ENCODE measurements at regions not wholly inside any gene's neighbourhood (a gene's known extent, or its start where the extent isn't known, plus 50 kb on each side); places are given as distances from the start of the nearest gene placed in this dataset.
"Not testable (repeated sequence)": the region's sequence is repeated elsewhere in the genome, so short reads cannot be mapped to it uniquely, and the experiment has no call there.

GRCh38 chr1:145505663-145506647 lies 80.6 kb upstream of the NBPF20 start:
- not testable (repeated sequence) for H3K9me3 ChIP-seq (ENCODE audit: control insufficient read depth, insufficient read depth, low read length); H3K36me3 ChIP-seq (ENCODE audit: control insufficient read depth, insufficient read depth, low read length); H3K4me3 ChIP-seq (ENCODE audit: low read depth, low read length); H3K9ac ChIP-seq (ENCODE audit: low read depth, low read length); H3K27me3 ChIP-seq (ENCODE audit: control insufficient read depth, insufficient read depth, low read length); H3K4me1 ChIP-seq (ENCODE audit: control insufficient read depth, insufficient read depth, low read length)

GRCh38 chr1:145504834-145505413 lies 79.5 kb upstream of the NBPF20 start:
- H3K9ac ChIP-seq (ENCODE audit: low read depth, low read length); H3K36me3 ChIP-seq (ENCODE audit: control insufficient read depth, insufficient read depth, low read length); H3K27me3 ChIP-seq (ENCODE audit: control insufficient read depth, insufficient read depth, low read length); H3K4me3 ChIP-seq (ENCODE audit: low read depth, low read length); H3K4me1 ChIP-seq (ENCODE audit: control insufficient read depth, insufficient read depth, low read length); H3K9me3 ChIP-seq (ENCODE audit: control insufficient read depth, insufficient read depth, low read length): not testable (repeated sequence)

GRCh38 chr1:145504310-145504709 lies 78.9 kb upstream of the NBPF20 start:
- not testable (repeated sequence) for H3K36me3 ChIP-seq (ENCODE audit: control insufficient read depth, insufficient read depth, low read length); H3K27me3 ChIP-seq (ENCODE audit: control insufficient read depth, insufficient read depth, low read length); H3K4me3 ChIP-seq (ENCODE audit: low read depth, low read length); H3K9ac ChIP-seq (ENCODE audit: low read depth, low read length); H3K9me3 ChIP-seq (ENCODE audit: control insufficient read depth, insufficient read depth, low read length); H3K4me1 ChIP-seq (ENCODE audit: control insufficient read depth, insufficient read depth, low read length)

- H3K36me3 ChIP-seq (ENCODE audit: control insufficient read depth, insufficient read depth, low read length); H3K27me3 ChIP-seq (ENCODE audit: control insufficient read depth, insufficient read depth, low read length); H3K9ac ChIP-seq (ENCODE audit: low read depth, low read length); H3K4me1 ChIP-seq (ENCODE audit: control insufficient read depth, insufficient read depth, low read length); H3K4me3 ChIP-seq (ENCODE audit: low read depth, low read length); H3K9me3 ChIP-seq (ENCODE audit: control insufficient read depth, insufficient read depth, low read length): not testable (repeated sequence)
Measured at GRCh38 chr1:145500251-145500650, 74.8 kb upstream of the NBPF20 start.

GRCh38 chr1:145495077-145495871 lies 69.9 kb upstream of the NBPF20 start:
- not testable (repeated sequence) for H3K9ac ChIP-seq (ENCODE audit: low read depth, low read length); H3K9me3 ChIP-seq (ENCODE audit: control insufficient read depth, insufficient read depth, low read length); H3K4me3 ChIP-seq (ENCODE audit: low read depth, low read length)

GRCh38 chr1:145488193-145488933 lies 63.0 kb upstream of the NBPF20 start:
- H3K36me3 ChIP-seq (ENCODE audit: control insufficient read depth, insufficient read depth, low read length); H3K4me3 ChIP-seq (ENCODE audit: low read depth, low read length); H3K9me3 ChIP-seq (ENCODE audit: control insufficient read depth, insufficient read depth, low read length): not testable (repeated sequence)

More at GRCh38 chr1:145495077-145495871, 69.9 kb upstream of the NBPF20 start:
- not testable (repeated sequence) for H3K4me1 ChIP-seq (ENCODE audit: control insufficient read depth, insufficient read depth, low read length); H3K27me3 ChIP-seq (ENCODE audit: control insufficient read depth, insufficient read depth, low read length); H3K36me3 ChIP-seq (ENCODE audit: control insufficient read depth, insufficient read depth, low read length)

GRCh38 chr1:145487156-145487555 lies 61.8 kb upstream of the NBPF20 start:
- not testable (repeated sequence) for H3K36me3 ChIP-seq (ENCODE audit: control insufficient read depth, insufficient read depth, low read length); H3K4me3 ChIP-seq (ENCODE audit: low read depth, low read length); H3K27me3 ChIP-seq (ENCODE audit: control insufficient read depth, insufficient read depth, low read length); H3K9ac ChIP-seq (ENCODE audit: low read depth, low read length); H3K9me3 ChIP-seq (ENCODE audit: control insufficient read depth, insufficient read depth, low read length); H3K4me1 ChIP-seq (ENCODE audit: control insufficient read depth, insufficient read depth, low read length)

More at GRCh38 chr1:145488193-145488933, 63.0 kb upstream of the NBPF20 start:
- not testable (repeated sequence) for H3K27me3 ChIP-seq (ENCODE audit: control insufficient read depth, insufficient read depth, low read length); H3K9ac ChIP-seq (ENCODE audit: low read depth, low read length); H3K4me1 ChIP-seq (ENCODE audit: control insufficient read depth, insufficient read depth, low read length)

- not testable (repeated sequence) for H3K27me3 ChIP-seq (ENCODE audit: control insufficient read depth, insufficient read depth, low read length); H3K9me3 ChIP-seq (ENCODE audit: control insufficient read depth, insufficient read depth, low read length); H3K36me3 ChIP-seq (ENCODE audit: control insufficient read depth, insufficient read depth, low read length); H3K4me1 ChIP-seq (ENCODE audit: control insufficient read depth, insufficient read depth, low read length); H3K4me3 ChIP-seq (ENCODE audit: low read depth, low read length); H3K9ac ChIP-seq (ENCODE audit: low read depth, low read length)
Measured at GRCh38 chr1:145484257-145484656, 58.9 kb upstream of the NBPF20 start.

- H3K9me3 ChIP-seq (ENCODE audit: control insufficient read depth, insufficient read depth, low read length); H3K27me3 ChIP-seq (ENCODE audit: control insufficient read depth, insufficient read depth, low read length); H3K4me1 ChIP-seq (ENCODE audit: control insufficient read depth, insufficient read depth, low read length); H3K9ac ChIP-seq (ENCODE audit: low read depth, low read length); H3K36me3 ChIP-seq (ENCODE audit: control insufficient read depth, insufficient read depth, low read length); H3K4me3 ChIP-seq (ENCODE audit: low read depth, low read length): not testable (repeated sequence)
Measured at GRCh38 chr1:145482214-145482860, 56.9 kb upstream of the NBPF20 start.

GRCh38 chr1:145475962-145476361 lies 50.6 kb upstream of the NBPF20 start:
- H3K27me3 ChIP-seq (ENCODE audit: control insufficient read depth, insufficient read depth, low read length); H3K9ac ChIP-seq (ENCODE audit: low read depth, low read length); H3K4me1 ChIP-seq (ENCODE audit: control insufficient read depth, insufficient read depth, low read length); H3K36me3 ChIP-seq (ENCODE audit: control insufficient read depth, insufficient read depth, low read length); H3K9me3 ChIP-seq (ENCODE audit: control insufficient read depth, insufficient read depth, low read length): not testable (repeated sequence)
- peak overlapping the region; percentile 43 for H3K4me3 ChIP-seq (ENCODE audit: low read depth, low read length)

- H3K4me1 ChIP-seq (ENCODE audit: control insufficient read depth, insufficient read depth, low read length); H3K9ac ChIP-seq (ENCODE audit: low read depth, low read length); H3K27me3 ChIP-seq (ENCODE audit: control insufficient read depth, insufficient read depth, low read length); H3K9me3 ChIP-seq (ENCODE audit: control insufficient read depth, insufficient read depth, low read length); H3K36me3 ChIP-seq (ENCODE audit: control insufficient read depth, insufficient read depth, low read length): not testable (repeated sequence)
- H3K4me3 ChIP-seq (ENCODE audit: low read depth, low read length), result peak overlapping the region; percentile 32
Measured at GRCh38 chr1:145475369-145475915, 50.0 kb upstream of the NBPF20 start.

All from iPS-15b (cell line).